Keratinocyte (primary cell): ENCODE measurements at regions not wholly inside any gene's neighbourhood (a gene's known extent, or its start where the extent isn't known, plus 50 kb on each side); places are given as distances from the start of the nearest gene placed in this dataset.

ENCODE experiments used
- DNase-seq: peaks from one replicate; pipeline ENCODE4 v3.0.0-alpha.2; 2011; ENCODE audit warnings: low read depth, missing footprints, low spot score
- FAIRE-seq: peaks from 2 replicates; lab custom pipeline; 2011; peaks lifted over from hg19 to GRCh38; lab: Jason Lieb, UNC
- H2AFZ ChIP-seq: 2 replicates; pipeline ENCODE4 v1.6.0; 2012; ENCODE audit warnings: low read length, control low read depth, inconsistent platforms; ENCODE audit not compliant: control insufficient read depth
- H3K27ac ChIP-seq: 2 replicates; pipeline ENCODE4 v1.5.1; 2011; ENCODE audit warnings: low read length; ENCODE audit not compliant: control insufficient read depth, insufficient read depth
- H3K27me3 ChIP-seq: 3 replicates; pipeline ENCODE4 v1.6.0; 2011; ENCODE audit warnings: low read length; ENCODE audit not compliant: control insufficient read depth, insufficient read depth; ENCODE audit errors: extremely low read depth
- H3K36me3 ChIP-seq, 2 experiments: 2 replicates in 1 of 2; 3 replicates in 1 of 2; pipeline ENCODE4 v1.5.1; 2011; ENCODE audit warnings: low read length in 2 of 2, mild to moderate bottlenecking in 1 of 2; ENCODE audit not compliant: control insufficient read depth in 2 of 2, insufficient read depth in 2 of 2; ENCODE audit errors: extremely low read depth in 1 of 2
- H3K4me1 ChIP-seq: 3 replicates; pipeline ENCODE4 v1.5.1; 2011; ENCODE audit warnings: low read length; ENCODE audit not compliant: control insufficient read depth, insufficient read depth; ENCODE audit errors: extremely low read depth
- H3K4me2 ChIP-seq: 3 replicates; pipeline ENCODE4 v1.6.0; 2011; ENCODE audit warnings: low read depth, low read length; ENCODE audit not compliant: control insufficient read depth, insufficient read depth; ENCODE audit errors: extremely low read depth
- H3K4me3 ChIP-seq, 3 experiments: fragments of 200-600 bp in 1 of 3; sonication (generic) in 1 of 3; 2 replicates in 2 of 3; 3 replicates in 1 of 3; pipeline ENCODE4 v1.5.1; 2011 to 2016; ENCODE audit warnings: low read length in 3 of 3, mild to moderate bottlenecking in 3 of 3, control low read depth in 2 of 3, inconsistent platforms in 1 of 3, low read depth in 1 of 3, mixed read lengths in 1 of 3, mixed run types in 1 of 3, moderate library complexity in 1 of 3; ENCODE audit not compliant: control insufficient read depth in 2 of 3, insufficient read depth in 2 of 3; ENCODE audit errors: extremely low read depth in 1 of 3
- H3K79me2 ChIP-seq: 2 replicates; pipeline ENCODE4 v1.6.0; 2012; ENCODE audit warnings: low read length; ENCODE audit not compliant: control insufficient read depth, insufficient read depth
- H3K9ac ChIP-seq: 3 replicates; pipeline ENCODE4 v1.6.0; 2011; ENCODE audit warnings: low read length; ENCODE audit not compliant: control insufficient read depth, insufficient read depth; ENCODE audit errors: extremely low read depth
- H3K9me1 ChIP-seq: 3 replicates; pipeline ENCODE4 v1.6.0; 2011; ENCODE audit warnings: low read length; ENCODE audit not compliant: control insufficient read depth, insufficient read depth; ENCODE audit errors: extremely low read depth
- H3K9me3 ChIP-seq: 2 replicates; pipeline ENCODE4 v1.5.1; 2012; ENCODE audit warnings: low read depth, low read length; ENCODE audit not compliant: control insufficient read depth
- H4K20me1 ChIP-seq: 3 replicates; pipeline ENCODE4 v1.6.0; 2011; ENCODE audit warnings: low read length; ENCODE audit not compliant: control insufficient read depth, insufficient read depth; ENCODE audit errors: extremely low read depth
- EZH2 ChIP-seq: IDR thresholded peaks from one replicate; pipeline ENCODE4 v1.6.1; 2012; ENCODE audit warnings: inconsistent platforms, mild to moderate bottlenecking, low read length, moderate library complexity
- dilution Hi-C: fragments of 300-500 bp; cut with MboI; formaldehyde crosslinking; loops from one replicate; pipeline ENCODE4 v1.7.0; 2020; ENCODE audit warnings: low sequenced_read_pairs; ENCODE audit not compliant: extremely low pct_ligation_motif_present
- TF ChIP-seq, protein P1 (sequence below), 3 experiments: IDR thresholded peaks in 1 of 3; conservative IDR thresholded peaks in 1 of 3; optimal IDR thresholded peaks in 1 of 3; 2 replicates in 2 of 3; 3 replicates in 1 of 3; pipeline versions ENCODE3 to v1.5.1; 2011; ENCODE audit warnings: low read length in 3 of 3, mild to moderate bottlenecking in 3 of 3, moderate library complexity in 2 of 3, control low read depth in 1 of 3, inconsistent platforms in 1 of 3; ENCODE audit not compliant: insufficient read depth in 2 of 3; ENCODE audit errors: extremely low read depth in 1 of 3

DNA sequence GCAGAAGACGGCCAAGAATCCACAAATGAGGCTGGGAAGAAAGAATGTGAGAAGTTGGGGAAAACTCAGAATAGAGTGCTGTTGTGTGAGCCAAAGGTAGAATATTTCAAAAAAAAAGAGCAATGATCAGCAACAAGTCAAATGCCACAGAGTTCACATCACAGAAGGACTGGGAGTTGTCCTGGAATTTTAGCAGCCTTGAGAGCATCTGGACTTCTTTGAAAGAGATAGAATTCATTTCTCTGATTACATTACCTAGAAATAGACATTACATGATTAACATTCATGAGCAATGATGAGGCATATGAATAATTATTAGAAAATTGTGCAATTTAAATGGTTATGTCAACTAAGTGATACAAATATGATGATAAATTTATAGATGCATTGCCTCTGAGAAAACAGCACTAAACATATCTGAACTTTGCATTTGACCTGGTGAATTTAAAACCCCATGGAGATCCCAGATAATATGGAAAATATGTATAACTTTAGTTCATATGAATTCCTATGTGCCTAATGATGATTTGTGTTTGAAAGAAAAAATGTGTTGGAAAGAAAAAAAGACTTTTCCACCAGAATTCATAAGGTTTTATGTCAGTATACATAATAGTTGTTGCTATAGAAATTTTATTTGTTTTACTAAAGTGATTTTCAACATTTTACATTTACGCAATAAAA is 186.2 kb downstream of the POSTN start:
- Histone ChIP-seq H3K9ac (no peak overlapping the region), H3K36me3 (no peaks in the 10 kb centered on the region), H3K27ac (no peak overlapping the region), H3K27me3 (no peaks in the 10 kb centered on the region), H3K9me1 (no peaks in the 10 kb centered on the region), H2AFZ (no peak overlapping the region), H3K4me1 (no peaks in the 10 kb centered on the region), H4K20me1 (no peaks in the 10 kb centered on the region), H3K9me3 (no peaks in the 10 kb centered on the region), H3K79me2 (no peaks in the 10 kb centered on the region), H3K4me2 (no peak overlapping the region), H3K4me3 (no peak overlapping the region)
- dilution Hi-C loops, result no loop called here
- TF ChIP-seq, protein P1, sequence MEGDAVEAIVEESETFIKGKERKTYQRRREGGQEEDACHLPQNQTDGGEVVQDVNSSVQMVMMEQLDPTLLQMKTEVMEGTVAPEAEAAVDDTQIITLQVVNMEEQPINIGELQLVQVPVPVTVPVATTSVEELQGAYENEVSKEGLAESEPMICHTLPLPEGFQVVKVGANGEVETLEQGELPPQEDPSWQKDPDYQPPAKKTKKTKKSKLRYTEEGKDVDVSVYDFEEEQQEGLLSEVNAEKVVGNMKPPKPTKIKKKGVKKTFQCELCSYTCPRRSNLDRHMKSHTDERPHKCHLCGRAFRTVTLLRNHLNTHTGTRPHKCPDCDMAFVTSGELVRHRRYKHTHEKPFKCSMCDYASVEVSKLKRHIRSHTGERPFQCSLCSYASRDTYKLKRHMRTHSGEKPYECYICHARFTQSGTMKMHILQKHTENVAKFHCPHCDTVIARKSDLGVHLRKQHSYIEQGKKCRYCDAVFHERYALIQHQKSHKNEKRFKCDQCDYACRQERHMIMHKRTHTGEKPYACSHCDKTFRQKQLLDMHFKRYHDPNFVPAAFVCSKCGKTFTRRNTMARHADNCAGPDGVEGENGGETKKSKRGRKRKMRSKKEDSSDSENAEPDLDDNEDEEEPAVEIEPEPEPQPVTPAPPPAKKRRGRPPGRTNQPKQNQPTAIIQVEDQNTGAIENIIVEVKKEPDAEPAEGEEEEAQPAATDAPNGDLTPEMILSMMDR (optimal IDR thresholded peaks at IDR 0.05 in 1 of 3, IDR thresholded peaks at IDR 0.05 in 1 of 3, conservative IDR thresholded peaks at IDR 0.05 in 1 of 3; ENCODE audit: extremely low read depth in 1 of 3, insufficient read depth in 2 of 3, low read length in 3 of 3), result no peak
- TF ChIP-seq EZH2, result no peak
- no peak for DNase-seq
- FAIRE-seq, result no peak

DNA sequence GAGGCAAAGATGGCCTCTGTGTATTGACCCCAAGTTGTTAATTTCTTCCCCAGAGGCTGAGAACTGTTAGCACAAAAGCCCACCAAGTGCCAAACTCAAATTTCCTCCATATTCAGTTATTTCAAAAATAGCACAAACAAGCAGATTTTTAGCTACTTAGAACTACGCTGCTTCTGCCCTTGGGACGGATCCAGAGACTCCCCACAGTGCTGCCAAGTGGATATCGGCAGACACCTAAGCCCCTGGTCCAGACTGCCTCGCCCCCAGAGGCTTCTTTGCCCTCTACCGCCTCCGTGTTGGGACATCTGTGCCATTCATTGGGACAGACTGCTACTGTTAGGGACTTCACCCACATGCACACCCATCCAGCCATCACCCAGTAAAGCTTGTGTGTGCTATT is 188.3 kb downstream of the POSTN start:
- H2AFZ ChIP-seq, result no peak overlapping the region
- TF ChIP-seq, protein P1 (optimal IDR thresholded peaks at IDR 0.05 in 1 of 3, IDR thresholded peaks at IDR 0.05 in 1 of 3, conservative IDR thresholded peaks at IDR 0.05 in 1 of 3; ENCODE audit: extremely low read depth in 1 of 3, insufficient read depth in 2 of 3, low read length in 3 of 3), result no peak
- no peak for TF ChIP-seq EZH2
- H3K27me3 ChIP-seq, result no peaks in the 10 kb centered on the region
- H3K9ac ChIP-seq, result no peak overlapping the region
- FAIRE-seq, result no peak
- H4K20me1 ChIP-seq, result no peaks in the 10 kb centered on the region
- H3K36me3 ChIP-seq, result no peaks in the 10 kb centered on the region
- no peak overlapping the region for H3K4me3 ChIP-seq
- no peak overlapping the region for H3K4me2 ChIP-seq
- DNase-seq, result no peak
- no peaks in the 10 kb centered on the region for H3K4me1 ChIP-seq
- H3K9me1 ChIP-seq, result no peaks in the 10 kb centered on the region
- no peaks in the 10 kb centered on the region for H3K79me2 ChIP-seq
- H3K27ac ChIP-seq, result no peak overlapping the region
- H3K9me3 ChIP-seq, result no peaks in the 10 kb centered on the region
- dilution Hi-C loops, result no loop called here
